ENCODE measurements at regions not wholly inside any gene's neighbourhood (a gene's known extent, or its start where the extent isn't known, plus 50 kb on each side); places are given as distances from the start of the nearest gene placed in this dataset.
"Not testable (repeated sequence)": the region's sequence is repeated elsewhere in the genome, so short reads cannot be mapped to it uniquely, and the experiment has no call there.

- no peak for DNase-seq
Observed at GRCh38 chr6:56904068-56904467, 50.8 kb upstream of the BEND6 start.

- DNase-seq = peak; percentile 67 to 74
Observed at GRCh38 chr6:56902641-56903464, 52.1 kb upstream of the BEND6 start.

DNA sequence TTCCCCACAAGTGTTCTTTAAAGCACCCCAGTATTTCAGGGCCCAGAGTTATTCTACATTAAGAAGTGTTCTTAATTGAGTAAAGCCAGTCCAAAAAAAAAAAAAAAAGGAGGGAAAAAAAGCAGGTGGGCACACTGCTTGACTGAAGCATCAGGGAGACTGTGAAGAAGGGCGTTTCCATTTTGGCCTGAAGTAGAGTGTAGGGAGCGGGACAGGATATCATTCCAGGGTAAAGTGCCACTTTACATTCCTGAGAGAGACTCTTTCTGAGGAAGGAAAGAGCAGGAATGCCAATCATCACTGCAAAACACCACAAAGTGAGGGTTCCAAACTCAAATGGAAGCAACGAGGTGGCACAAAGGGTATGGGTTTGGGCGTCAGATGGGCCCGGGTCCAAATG lies 54.1 kb upstream of the BEND6 start:
- DNase-seq = no peak

- DNase-seq = no peak
Observed at GRCh38 chr6:56899753-56900152, 55.2 kb upstream of the BEND6 start.

DNA sequence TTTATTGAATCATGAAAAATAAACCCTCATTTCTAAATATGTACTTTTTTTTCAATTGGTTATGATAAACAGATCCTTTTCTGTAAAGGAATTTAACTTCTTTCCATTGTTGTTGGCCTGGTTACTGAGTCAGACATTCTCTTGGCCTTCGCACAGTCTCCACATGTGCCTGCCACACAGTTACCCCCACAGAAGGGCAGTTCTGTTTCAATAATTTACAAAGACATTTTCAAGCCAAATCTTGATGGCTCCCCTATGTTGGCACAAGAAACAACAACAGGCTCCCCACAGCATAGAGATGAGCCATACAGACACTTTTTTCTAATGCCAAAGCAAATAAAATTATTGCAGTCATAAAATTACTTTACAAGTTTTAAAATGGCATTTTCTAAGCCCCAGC lies 55.6 kb upstream of the BEND6 start:
- no peak for DNase-seq

DNA sequence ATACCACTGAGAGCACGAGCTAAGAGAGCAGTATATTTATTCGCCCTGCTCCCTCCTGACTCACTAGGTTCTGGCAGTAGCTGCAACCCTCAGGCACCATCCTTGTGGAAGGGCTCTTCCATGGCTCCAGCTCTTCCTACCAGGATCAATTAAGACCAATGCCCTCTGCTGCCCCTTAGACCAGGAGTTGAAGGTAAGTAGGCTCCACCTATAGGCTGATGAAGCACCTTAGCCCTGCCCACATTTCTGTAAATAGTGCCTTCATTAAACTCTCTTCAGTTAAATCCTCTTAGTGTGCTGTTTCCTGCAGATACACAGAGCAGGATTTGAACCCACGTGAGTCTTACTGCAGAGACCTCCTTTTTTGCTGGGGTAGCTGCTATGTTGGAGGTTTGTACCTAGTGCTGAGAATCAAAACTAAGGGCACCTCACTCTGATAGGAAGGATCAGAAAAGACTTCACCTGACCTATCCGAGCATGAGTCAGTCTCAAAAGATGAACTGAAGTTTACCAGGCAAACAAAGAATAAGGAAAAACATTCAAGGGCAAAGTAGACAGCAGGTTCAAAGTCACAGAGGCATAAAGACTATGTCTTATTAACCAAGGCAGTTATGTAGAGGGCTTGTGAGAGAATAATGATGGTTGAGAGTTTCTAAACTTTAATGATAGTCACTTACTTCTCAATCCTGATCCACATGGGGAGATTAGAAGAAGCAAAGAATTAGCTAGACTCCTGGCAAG lies 56.9 kb upstream of the BEND6 start:
- no peak for DNase-seq

DNA sequence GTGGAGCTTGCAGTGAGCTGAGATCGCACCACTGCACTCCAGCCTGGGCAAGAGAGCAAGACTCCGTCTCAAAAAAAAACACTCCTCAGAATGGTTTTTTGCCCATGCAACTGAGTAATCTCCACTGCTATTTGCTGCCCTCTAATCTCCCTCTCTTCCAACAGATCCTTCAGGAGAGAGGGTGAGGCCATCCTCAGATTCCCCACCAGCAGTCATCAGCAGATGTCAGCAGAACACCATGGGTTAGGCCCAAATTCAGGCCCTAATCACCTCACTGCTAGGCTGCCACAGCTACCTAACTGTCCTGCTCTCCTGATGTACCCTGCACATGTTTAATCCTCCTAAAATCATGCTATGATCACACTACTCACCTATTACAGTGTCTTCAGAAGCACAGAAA lies 63.2 kb upstream of the BEND6 start:
- no peak for DNase-seq

- peak; percentile 84 to 86 for DNase-seq
Observed at GRCh38 chr6:56890683-56891429, 64.1 kb upstream of the BEND6 start.

GRCh38 chr6:56890066-56890465 lies 64.8 kb upstream of the BEND6 start:
- DNase-seq = no peak

- no peak for DNase-seq
Observed at GRCh38 chr6:56889492-56889891, 65.4 kb upstream of the BEND6 start.

GRCh38 chr6:56888687-56889086 lies 66.2 kb upstream of the BEND6 start:
- DNase-seq = no peak

DNA sequence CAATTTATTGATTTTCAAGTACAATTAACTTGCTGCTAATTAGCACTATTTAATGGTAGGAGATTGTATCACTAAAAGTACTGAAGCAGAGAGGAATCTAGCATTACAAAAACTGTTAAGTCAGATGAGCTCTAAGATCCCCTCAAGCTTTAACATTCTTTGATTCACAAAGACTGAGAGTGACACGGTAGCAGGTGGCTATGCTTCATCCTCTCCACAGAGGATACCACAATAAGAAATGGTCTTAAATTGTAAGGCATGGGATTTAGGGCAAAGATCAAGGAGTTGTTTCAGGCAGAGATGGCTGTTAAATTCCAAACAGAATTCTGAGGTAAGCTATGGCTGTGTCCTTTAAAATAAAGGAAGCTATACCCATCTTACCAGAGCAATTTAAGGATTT lies 67.8 kb upstream of the BEND6 start:
- no peak for DNase-seq

DNA sequence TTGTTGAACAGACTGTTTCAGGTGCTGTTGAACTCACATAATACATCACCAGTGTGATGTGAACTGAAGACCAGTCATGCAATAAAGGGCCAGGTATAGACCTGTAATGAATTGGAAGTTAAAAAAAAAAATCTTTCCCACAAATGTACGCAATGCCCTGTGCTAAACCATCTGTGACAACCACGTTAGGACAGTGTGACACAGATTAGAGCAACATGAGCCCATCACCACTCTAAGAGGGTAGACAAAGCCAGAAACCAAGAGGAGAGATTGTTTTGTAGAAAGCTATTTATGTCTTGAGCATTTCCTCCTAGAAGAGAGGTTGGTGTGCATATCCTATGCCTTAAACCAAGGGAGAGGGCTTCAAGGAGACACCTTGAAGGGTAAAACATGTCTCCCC lies 77.0 kb upstream of the BEND6 start:
- DNase-seq = no peak

DNA sequence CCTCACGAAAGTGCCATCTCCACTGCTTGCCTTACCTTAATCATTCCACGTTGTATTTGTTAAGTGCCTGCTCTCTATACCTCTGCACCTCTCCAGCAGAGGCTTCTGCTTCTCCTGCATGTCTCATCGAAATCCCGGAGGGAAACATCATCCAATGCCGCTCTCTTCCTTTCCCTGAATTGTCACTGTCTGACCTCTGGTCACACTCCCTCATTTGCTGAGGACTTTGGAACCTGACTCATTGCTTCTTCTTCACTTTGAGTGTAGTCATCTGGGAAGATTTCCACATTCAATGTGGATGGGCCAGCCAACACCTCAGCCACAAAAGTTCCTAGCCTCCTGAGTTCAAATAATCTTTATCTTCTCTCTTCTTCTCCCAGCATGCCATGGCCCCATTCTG lies 78.9 kb upstream of the BEND6 start:
- no peak for DNase-seq

- DNase-seq = no peak
Observed at GRCh38 chr6:56875523-56875922, 79.4 kb upstream of the BEND6 start.

DNA sequence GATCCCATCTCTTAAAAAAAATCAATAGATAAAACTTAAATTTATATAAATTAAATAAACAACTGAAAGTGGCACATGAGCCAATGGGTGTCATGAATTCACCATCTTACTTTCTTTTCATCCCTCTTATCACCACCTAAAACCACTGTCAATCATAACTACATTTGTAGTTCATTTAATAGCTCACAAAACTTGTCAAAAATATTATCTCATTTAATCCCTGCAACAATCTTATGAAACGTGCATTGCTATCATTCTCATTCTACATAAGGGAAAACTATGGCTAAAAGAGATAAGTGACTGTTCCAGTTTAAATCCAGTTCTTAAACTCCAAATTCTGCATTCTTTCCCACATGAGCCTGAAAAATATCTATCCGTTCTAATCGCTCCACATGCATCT lies 80.6 kb upstream of the BEND6 start:
- no peak for DNase-seq

- DNase-seq = not testable (repeated sequence)
Observed at GRCh38 chr6:56870053-56870452, 84.9 kb upstream of the BEND6 start.

GRCh38 chr6:56869346-56869745 lies 85.6 kb upstream of the BEND6 start:
- no peak for DNase-seq

GRCh38 chr6:56868687-56869086 lies 86.2 kb upstream of the BEND6 start:
- DNase-seq = no peak

- DNase-seq = no peak
Observed at GRCh38 chr6:56866917-56867522, 87.9 kb upstream of the BEND6 start.

DNA sequence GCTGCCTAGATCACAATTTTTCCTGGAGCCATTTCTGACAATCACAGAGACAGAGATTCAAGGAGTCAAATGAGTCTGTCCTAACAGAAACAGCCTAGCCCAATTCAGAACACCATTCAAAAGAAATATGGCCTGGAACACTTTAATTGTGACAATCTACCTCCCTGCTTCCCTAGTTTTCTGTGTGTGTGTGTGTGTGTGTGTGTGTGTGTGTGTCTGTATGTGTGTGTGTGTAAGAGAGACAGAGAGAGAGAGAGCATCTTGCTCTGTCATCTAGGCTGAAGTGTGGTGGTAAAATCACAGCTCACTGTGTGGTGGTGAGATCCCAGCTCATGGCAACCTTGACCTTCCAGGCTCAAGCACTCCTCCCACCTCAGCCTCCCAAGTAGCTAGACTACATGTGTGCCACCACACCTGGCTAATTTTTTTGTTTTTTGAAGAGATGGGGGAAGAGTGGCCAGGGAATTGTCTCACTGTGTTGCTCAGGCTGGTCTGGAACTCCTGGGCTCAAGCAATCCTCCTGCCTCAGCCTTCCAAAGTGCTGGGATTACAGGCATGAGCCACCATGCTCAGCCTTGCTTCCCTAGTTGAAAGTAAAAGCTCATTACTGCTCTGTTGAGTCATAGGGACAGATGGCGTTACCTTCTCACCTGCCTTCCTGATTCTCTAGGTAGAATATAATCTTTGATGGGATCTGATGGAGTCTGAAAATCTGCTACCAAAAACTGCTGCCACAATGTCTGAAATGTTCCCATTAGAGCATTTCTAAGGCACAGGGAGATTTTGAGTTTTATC lies 89.6 kb upstream of the BEND6 start:
- DNase-seq = no peak

DNA sequence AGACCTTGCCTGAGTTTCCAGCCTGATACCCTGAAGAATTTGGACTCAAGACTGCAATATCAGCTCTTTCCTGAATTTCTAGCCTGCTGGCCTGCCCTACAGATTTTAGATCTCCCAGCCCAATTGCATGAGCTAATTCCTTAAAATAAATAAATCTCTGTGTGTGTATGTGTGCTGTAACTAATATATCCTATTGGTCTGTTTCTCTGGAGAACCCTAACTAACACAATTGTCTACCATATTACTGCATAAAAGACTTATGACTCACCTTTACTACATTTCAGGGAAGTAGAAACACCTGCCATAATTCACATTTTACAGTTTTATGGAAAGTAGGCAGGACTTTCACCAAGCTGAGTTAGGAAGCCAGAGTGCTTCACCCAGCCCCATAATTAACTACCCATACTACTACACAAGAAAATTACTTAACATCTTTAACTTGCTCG lies 90.7 kb upstream of the BEND6 start:
- DNase-seq = no peak

Measured in AML-193 (cell line).